Large intestine (tissue), 3 donors: ENCODE measurements at regions not wholly inside any gene's neighbourhood (a gene's known extent, or its start where the extent isn't known, plus 50 kb on each side); places are given as distances from the start of the nearest gene placed in this dataset.

Experiments
- DNase-seq, 2 donors: peaks; one replicate each; pipeline versions ENCODE4 v3.0.0 to v3.0.0-alpha.2; 2013
- H3K27ac ChIP-seq: one replicate; pipeline ENCODE4 v1.5.1; 2013; ENCODE audit warnings: low read length
- H3K27me3 ChIP-seq: 2 replicates; pipeline ENCODE4 v1.6.1; 2013; ENCODE audit warnings: low read length; ENCODE audit not compliant: control insufficient read depth, insufficient read depth
- H3K36me3 ChIP-seq: 2 replicates; pipeline ENCODE4 v1.6.1; 2013; ENCODE audit warnings: low read length; ENCODE audit not compliant: control insufficient read depth, insufficient read depth
- H3K4me1 ChIP-seq: one replicate; pipeline ENCODE4 v1.6.1; 2013; ENCODE audit warnings: low read length; ENCODE audit not compliant: control insufficient read depth, insufficient read depth
- H3K4me3 ChIP-seq: one replicate; pipeline ENCODE4 v1.5.1; 2013; ENCODE audit warnings: low read length
- H3K9me3 ChIP-seq: one replicate; pipeline ENCODE4 v1.6.1; 2013; ENCODE audit warnings: mild to moderate bottlenecking, low read depth, low read length, moderate library complexity; ENCODE audit not compliant: control insufficient read depth
- WGBS: methylation state at CpG from one replicate; pipeline ENCODE4 v1.1.5; 2013; ENCODE audit warnings: low lambda C conversion rate; ENCODE audit not compliant: insufficient coverage; 5-methylcytosine and 5-hydroxymethylcytosine counted together

- no peak for DNase-seq
- no peaks in the 10 kb centered on the region for H3K27me3 ChIP-seq
- peaks cover 3% of the 10 kb centered on the region for H3K9me3 ChIP-seq
- no peak overlapping the region for H3K27ac ChIP-seq
- no peaks in the 10 kb centered on the region for H3K4me1 ChIP-seq
- H3K4me3 ChIP-seq, result no peak overlapping the region
- 86% methylated on average over 8 of the region's 25 CpGs for WGBS
- H3K36me3 ChIP-seq, result no peaks in the 10 kb centered on the region
Measured at GRCh38 chr5:2140501-2141175, 257.9 kb upstream of the IRX4 start.

- WGBS, result 80% methylated on average over 1 of the region's 5 CpGs
- Histone ChIP-seq H3K9me3 (no peaks in the 10 kb centered on the region), H3K4me1 (no peaks in the 10 kb centered on the region), H3K27me3 (no peaks in the 10 kb centered on the region), H3K27ac (no peak overlapping the region), H3K4me3 (no peak overlapping the region), H3K36me3 (no peaks in the 10 kb centered on the region)
- DNase-seq, result no peak
Measured at GRCh38 chr5:2139478-2139877, 256.8 kb upstream of the IRX4 start.

- Histone ChIP-seq H3K27me3 (no peaks in the 10 kb centered on the region), H3K9me3 (no peaks in the 10 kb centered on the region), H3K4me3 (no peak overlapping the region), H3K36me3 (no peaks in the 10 kb centered on the region), H3K4me1 (no peaks in the 10 kb centered on the region), H3K27ac (no peak overlapping the region)
- no CpG with 5 or more reads among the region's 12 CpGs for WGBS
- DNase-seq, result no peak
Measured at GRCh38 chr5:2138896-2139295, 256.2 kb upstream of the IRX4 start.

- Histone ChIP-seq H3K27ac (no peak overlapping the region), H3K27me3 (no peaks in the 10 kb centered on the region), H3K9me3 (no peaks in the 10 kb centered on the region), H3K4me1 (no peaks in the 10 kb centered on the region), H3K4me3 (no peak overlapping the region), H3K36me3 (no peaks in the 10 kb centered on the region)
- WGBS, result 100% methylated on average over 2 of the region's 21 CpGs
- no peak for DNase-seq
Measured at GRCh38 chr5:2137444-2138050, 254.8 kb upstream of the IRX4 start.

GRCh38 chr5:2136728-2137333, 254.1 kb upstream of the IRX4 start:
- Histone ChIP-seq H3K27ac (no peak overlapping the region), H3K9me3 (no peaks in the 10 kb centered on the region), H3K4me3 (no peak overlapping the region), H3K4me1 (no peaks in the 10 kb centered on the region), H3K27me3 (no peaks in the 10 kb centered on the region), H3K36me3 (no peaks in the 10 kb centered on the region)
- no peak for DNase-seq
- WGBS, result 91% methylated on average over 7 of the region's 44 CpGs

- no peaks in the 10 kb centered on the region for H3K9me3 ChIP-seq
- no peaks in the 10 kb centered on the region for H3K4me1 ChIP-seq
- H3K4me3 ChIP-seq, result no peak overlapping the region
- no peak overlapping the region for H3K27ac ChIP-seq
- DNase-seq, result no peak
- no peaks in the 10 kb centered on the region for H3K36me3 ChIP-seq
- no peaks in the 10 kb centered on the region for H3K27me3 ChIP-seq
- WGBS, result no CpG with 5 or more reads among the region's 5 CpGs
Measured at GRCh38 chr5:2135833-2136232, 253.1 kb upstream of the IRX4 start.

GRCh38 chr5:2135354-2135753, 252.6 kb upstream of the IRX4 start:
- DNase-seq, result no peak
- Histone ChIP-seq H3K9me3 (no peaks in the 10 kb centered on the region), H3K36me3 (no peaks in the 10 kb centered on the region), H3K27ac (no peak overlapping the region), H3K4me1 (no peaks in the 10 kb centered on the region), H3K4me3 (no peak overlapping the region), H3K27me3 (no peaks in the 10 kb centered on the region)
- WGBS, result no CpG with 5 or more reads among the region's 8 CpGs

GRCh38 chr5:2134543-2135292, 252.0 kb upstream of the IRX4 start:
- no peak for DNase-seq
- no peaks in the 10 kb centered on the region for H3K36me3 ChIP-seq
- H3K9me3 ChIP-seq, result no peaks in the 10 kb centered on the region
- H3K27ac ChIP-seq, result no peak overlapping the region
- WGBS, result 70% methylated on average over 2 of the region's 19 CpGs
- no peak overlapping the region for H3K4me3 ChIP-seq
- no peaks in the 10 kb centered on the region for H3K27me3 ChIP-seq
- H3K4me1 ChIP-seq, result no peaks in the 10 kb centered on the region

GRCh38 chr5:2133936-2134335, 251.2 kb upstream of the IRX4 start:
- H3K4me3 ChIP-seq, result no peak overlapping the region
- H3K9me3 ChIP-seq, result no peaks in the 10 kb centered on the region
- no CpG with 5 or more reads among the region's 6 CpGs for WGBS
- H3K4me1 ChIP-seq, result no peaks in the 10 kb centered on the region
- H3K36me3 ChIP-seq, result no peaks in the 10 kb centered on the region
- DNase-seq, result no peak
- no peak overlapping the region for H3K27ac ChIP-seq
- H3K27me3 ChIP-seq, result no peaks in the 10 kb centered on the region

- H3K9me3 ChIP-seq, result no peaks in the 10 kb centered on the region
- H3K4me3 ChIP-seq, result no peak overlapping the region
- H3K27me3 ChIP-seq, result no peaks in the 10 kb centered on the region
- no peaks in the 10 kb centered on the region for H3K36me3 ChIP-seq
- DNase-seq, result no peak
- WGBS, result 53% methylated on average over 3 of the region's 6 CpGs
- no peak overlapping the region for H3K27ac ChIP-seq
- H3K4me1 ChIP-seq, result no peaks in the 10 kb centered on the region
Measured at GRCh38 chr5:2133080-2133479, 250.4 kb upstream of the IRX4 start.
